Muscle of leg (tissue), 3 donors: ENCODE measurements at regions not wholly inside any gene's neighbourhood (a gene's known extent, or its start where the extent isn't known, plus 50 kb on each side); places are given as distances from the start of the nearest gene placed in this dataset.
"Not testable (repeated sequence)": the region's sequence is repeated elsewhere in the genome, so short reads cannot be mapped to it uniquely, and the experiment has no call there.

ENCODE experiments used
- DNase-seq: peaks from one replicate; pipeline ENCODE4 v3.0.0; 2013
- H3K27ac ChIP-seq: one replicate; pipeline ENCODE4 v1.5.1; 2013; ENCODE audit warnings: mild to moderate bottlenecking, low read length, control low read depth
- H3K27me3 ChIP-seq: one replicate; pipeline ENCODE4 v1.6.1; 2013; ENCODE audit warnings: low read length; ENCODE audit not compliant: control insufficient read depth, insufficient read depth
- H3K36me3 ChIP-seq: one replicate; pipeline ENCODE4 v1.6.1; 2013; ENCODE audit warnings: low read length; ENCODE audit not compliant: control insufficient read depth, insufficient read depth
- H3K4me1 ChIP-seq: one replicate; pipeline ENCODE4 v1.6.1; 2013; ENCODE audit warnings: low read length; ENCODE audit not compliant: control insufficient read depth, insufficient read depth
- H3K4me3 ChIP-seq: one replicate; pipeline ENCODE4 v1.5.1; 2013; ENCODE audit warnings: low read length, control low read depth
- H3K9me3 ChIP-seq: replicated peaks from 2 replicates; pipeline ENCODE4 v1.6.1; 2013; ENCODE audit warnings: low read depth, low read length; ENCODE audit not compliant: control insufficient read depth
- WGBS: methylation state at CpG from one replicate; pipeline ENCODE4 v1.1.5; 2013; ENCODE audit warnings: missing lambda C conversion rate; ENCODE audit not compliant: insufficient coverage; 5-methylcytosine and 5-hydroxymethylcytosine counted together

GRCh38 chr13:70523622-70524021 lies 415.4 kb upstream of the KLHL1 start:
- Histone ChIP-seq H3K27me3 (no peaks in the 10 kb centered on the region), H3K4me3 (no peak overlapping the region), H3K27ac (no peak overlapping the region), H3K9me3 (no peaks in the 10 kb centered on the region), H3K4me1 (no peaks in the 10 kb centered on the region), H3K36me3 (no peaks in the 10 kb centered on the region)
- WGBS, result no CpG with 5 or more reads among the region's 2 CpGs
- peak; percentile 72 for DNase-seq

GRCh38 chr13:70520275-70521036 lies 412.2 kb upstream of the KLHL1 start:
- H3K9me3 ChIP-seq, result no peaks in the 10 kb centered on the region
- DNase-seq, result peak; percentile 4
- no peaks in the 10 kb centered on the region for H3K27me3 ChIP-seq
- H3K4me1 ChIP-seq, result no peaks in the 10 kb centered on the region
- no peak overlapping the region for H3K27ac ChIP-seq
- WGBS, result 80% methylated on average over 1 of the region's 2 CpGs
- H3K36me3 ChIP-seq, result no peaks in the 10 kb centered on the region
- H3K4me3 ChIP-seq, result no peak overlapping the region

GRCh38 chr13:70518081-70518480 lies 409.8 kb upstream of the KLHL1 start:
- Histone ChIP-seq H3K27ac (no peak overlapping the region), H3K4me1 (no peaks in the 10 kb centered on the region), H3K4me3 (no peak overlapping the region), H3K36me3 (no peaks in the 10 kb centered on the region), H3K27me3 (no peaks in the 10 kb centered on the region), H3K9me3 (no peaks in the 10 kb centered on the region)
- no peak for DNase-seq
- no CpG with 5 or more reads among the region's 2 CpGs for WGBS

GRCh38 chr13:70516226-70516625 lies 408.0 kb upstream of the KLHL1 start:
- peak; percentile 30 for DNase-seq
- Histone ChIP-seq H3K27ac (no peak overlapping the region), H3K27me3 (no peaks in the 10 kb centered on the region), H3K9me3 (no peaks in the 10 kb centered on the region), H3K36me3 (no peaks in the 10 kb centered on the region), H3K4me1 (no peaks in the 10 kb centered on the region), H3K4me3 (no peak overlapping the region)
- WGBS, result no CpG with 5 or more reads among the region's 2 CpGs

GRCh38 chr13:70511861-70512417 lies 403.7 kb upstream of the KLHL1 start:
- not testable (repeated sequence) for H3K4me1 ChIP-seq, H3K27ac ChIP-seq, H3K27me3 ChIP-seq, H3K36me3 ChIP-seq, H3K4me3 ChIP-seq, H3K9me3 ChIP-seq, DNase-seq
- 97% methylated on average over 34 of the region's 40 CpGs for WGBS

- Histone ChIP-seq H3K4me1 (no peaks in the 10 kb centered on the region), H3K27me3 (no peaks in the 10 kb centered on the region), H3K9me3 (no peaks in the 10 kb centered on the region), H3K36me3 (no peaks in the 10 kb centered on the region), H3K27ac (no peak overlapping the region), H3K4me3 (no peak overlapping the region)
- no CpG with 5 or more reads among the region's 4 CpGs for WGBS
- no peak for DNase-seq
These were observed 397.6 kb upstream of the KLHL1 start for GRCh38 chr13:70505809-70506208.

- no peaks in the 10 kb centered on the region for H3K36me3 ChIP-seq
- no peak overlapping the region for H3K4me3 ChIP-seq
- no peaks in the 10 kb centered on the region for H3K9me3 ChIP-seq
- H3K27me3 ChIP-seq, result no peaks in the 10 kb centered on the region
- 60% methylated on average over 1 of the region's 1 CpG for WGBS
- H3K27ac ChIP-seq, result no peak overlapping the region
- no peaks in the 10 kb centered on the region for H3K4me1 ChIP-seq
- DNase-seq, result no peak
These were observed 394.7 kb upstream of the KLHL1 start for GRCh38 chr13:70502944-70503343.

GRCh38 chr13:70490320-70490935 lies 382.2 kb upstream of the KLHL1 start:
- H3K9me3 ChIP-seq, result peaks cover 7% of the 10 kb centered on the region
- H3K4me3 ChIP-seq, result no peak overlapping the region
- no CpG with 5 or more reads among the region's 2 CpGs for WGBS
- H3K36me3 ChIP-seq, result no peaks in the 10 kb centered on the region
- no peak overlapping the region for H3K27ac ChIP-seq
- H3K27me3 ChIP-seq, result no peaks in the 10 kb centered on the region
- DNase-seq, result no peak
- no peaks in the 10 kb centered on the region for H3K4me1 ChIP-seq

- Histone ChIP-seq H3K36me3 (no peaks in the 10 kb centered on the region), H3K9me3 (no peaks in the 10 kb centered on the region), H3K27ac (no peak overlapping the region), H3K27me3 (no peaks in the 10 kb centered on the region), H3K4me1 (no peaks in the 10 kb centered on the region), H3K4me3 (no peak overlapping the region)
- WGBS, result 92% methylated on average over 4 of the region's 7 CpGs
- DNase-seq, result no peak
These were observed 376.7 kb upstream of the KLHL1 start for GRCh38 chr13:70484931-70485330.

GRCh38 chr13:70483599-70484276 lies 375.5 kb upstream of the KLHL1 start:
- Histone ChIP-seq H3K4me1 (no peaks in the 10 kb centered on the region), H3K4me3 (no peak overlapping the region), H3K27me3 (no peaks in the 10 kb centered on the region), H3K9me3 (no peaks in the 10 kb centered on the region), H3K36me3 (no peaks in the 10 kb centered on the region), H3K27ac (no peak overlapping the region)
- no peak for DNase-seq
- no CpG with 5 or more reads among the region's 1 CpG for WGBS
